K562 (cell line): ENCODE measurements at regions not wholly inside any gene's neighbourhood (a gene's known extent, or its start where the extent isn't known, plus 50 kb on each side); places are given as distances from the start of the nearest gene placed in this dataset.

Source experiments
- ATAC-seq: fragments of 200-7000 bp; cut with Tn5 transposase; 3 replicates; pipeline ENCODE4 v1.9.1; 2020; ENCODE audit warnings: moderate library complexity
- BruUV-seq: library from RNA; stranded (reverse); fragments of 400-500 nt; replicated peaks from 2 replicates; lab custom pipeline; 2021; lab: Mats Ljungman, UMichigan
- CTCF ChIA-PET: fragments of 300-600 bp; formaldehyde crosslinking; extraction: SDS; loops from one replicate; lab custom pipeline; 2021; ENCODE audit warnings: low intra/inter-chr PET ratio; lab: Yijun Ruan, JAX
- POLR2A ChIA-PET: fragments of 300-600, 350-650 bp; sonication (Branson Sonifier 250); formaldehyde crosslinking; extraction: SDS; loops from one replicate; lab custom pipeline; 2021; ENCODE audit warnings: antibody characterized with exemption, inconsistent platforms; lab: Yijun Ruan, JAX
- DNase-seq, 4 experiments: peaks; one replicate each; pipeline versions ENCODE4 v3.0.0 to v3.0.0-alpha.2; 2011 to 2018; ENCODE audit warnings: low spot score in 3 of 4, mixed read lengths in 3 of 4; ENCODE audit errors: extremely low read depth in 1 of 4
- FAIRE-seq: peaks from 2 replicates; lab custom pipeline; 2011; peaks lifted over from hg19 to GRCh38; lab: Jason Lieb, UNC
- H2AFZ ChIP-seq: 2 replicates; pipeline ENCODE4 v1.6.0; 2011; ENCODE audit warnings: low read depth, low read length, control low read depth, inconsistent platforms
- H3K27ac ChIP-seq: fragments of 200-600 bp; 3 replicates; pipeline ENCODE4 v1.8.0; 2011; ENCODE audit warnings: low read depth, mild to moderate bottlenecking, control low read depth, inconsistent platforms, low read length, moderate library complexity, mixed read lengths; ENCODE audit errors: extremely low read depth
- H3K27me3 ChIP-seq, 2 experiments: fragments of 300-600 bp in 1 of 2; 2 replicates in 1 of 2; 3 replicates in 1 of 2; pipeline versions ENCODE4 v1.6.0 to v1.8.0; 2011; ENCODE audit warnings: inconsistent platforms in 2 of 2, low read length in 2 of 2, mild to moderate bottlenecking in 1 of 2, mixed read lengths in 1 of 2, moderate library complexity in 1 of 2; ENCODE audit not compliant: control insufficient read depth in 2 of 2, insufficient read depth in 2 of 2
- H3K36me3 ChIP-seq: fragments of 300-600 bp; 3 replicates; pipeline ENCODE4 v1.8.0; 2011; ENCODE audit warnings: mild to moderate bottlenecking, low read length, inconsistent platforms; ENCODE audit not compliant: control insufficient read depth, insufficient read depth
- H3K4me1 ChIP-seq, 2 experiments: fragments of 200-600 bp in 1 of 2; replicated peaks in 1 of 2; 2 replicates in 1 of 2; 3 replicates in 1 of 2; pipeline versions ENCODE4 v1.5.1 to v1.8.0; 2011; ENCODE audit warnings: inconsistent platforms in 2 of 2, low read length in 2 of 2, mild to moderate bottlenecking in 1 of 2, mixed read lengths in 1 of 2, moderate library complexity in 1 of 2; ENCODE audit not compliant: control insufficient read depth in 2 of 2, insufficient read depth in 2 of 2
- H3K4me2 ChIP-seq: 2 replicates; pipeline ENCODE4 v1.6.1; 2011; ENCODE audit warnings: low read length, control low read depth, inconsistent platforms, mixed read lengths; ENCODE audit not compliant: insufficient read depth
- H3K4me3 ChIP-seq: fragments of 200-600 bp; sonication (generic), shearing (Covaris generic); 2 replicates; pipeline ENCODE4 v1.5.1; 2016; ENCODE audit warnings: control low read depth, inconsistent platforms
- H3K79me2 ChIP-seq: fragments of 200-600 bp; 3 replicates; pipeline ENCODE4 v1.8.0; 2011; ENCODE audit warnings: low read length, inconsistent platforms; ENCODE audit not compliant: control insufficient read depth, insufficient read depth
- H3K9ac ChIP-seq, 2 experiments: 2 replicates each; pipeline versions ENCODE4 v1.6.0 to v1.6.1; 2011; ENCODE audit warnings: low read depth in 2 of 2, low read length in 2 of 2, control low read depth in 1 of 2, inconsistent platforms in 1 of 2, mild to moderate bottlenecking in 1 of 2, mixed read lengths in 1 of 2; ENCODE audit not compliant: insufficient read depth in 1 of 2
- H3K9me1 ChIP-seq: one replicate; pipeline ENCODE4 v1.6.0; 2011; ENCODE audit warnings: inconsistent platforms, mild to moderate bottlenecking, low read length, moderate library complexity; ENCODE audit not compliant: control insufficient read depth, insufficient read depth
- H3K9me3 ChIP-seq: replicated peaks from 2 replicates; pipeline ENCODE4 v1.5.1; 2011; ENCODE audit warnings: low read depth, low read length, inconsistent platforms; ENCODE audit not compliant: control insufficient read depth, insufficient read depth
- H4K20me1 ChIP-seq: replicated peaks from 2 replicates; pipeline ENCODE4 v1.6.1; 2011; ENCODE audit warnings: low read length, inconsistent platforms, mixed read lengths; ENCODE audit not compliant: control insufficient read depth, insufficient read depth
- CREB3L1 ChIP-seq: fragments of 450-650 bp; IDR thresholded peaks from 2 replicates; pipeline ENCODE4 v1.6.1; 2014; ENCODE audit warnings: low read depth, mild to moderate bottlenecking, moderate library complexity, borderline replicate concordance
- DLX4 ChIP-seq: fragments of 250-450 bp; sonication (Bioruptor Pico); IDR thresholded peaks from 2 replicates; pipeline ENCODE4 v1.6.1; 2021; ENCODE audit warnings: mild to moderate bottlenecking
- E2F8 ChIP-seq: fragments of 450-650 bp; IDR thresholded peaks from 2 replicates; pipeline ENCODE4 v1.7.1; 2018; ENCODE audit warnings: mild to moderate bottlenecking, low read depth; ENCODE audit not compliant: partially characterized antibody
- LCOR ChIP-seq: sonication (generic); formaldehyde crosslinking; IDR thresholded peaks from 2 replicates; pipeline ENCODE4 v1.8.0; 2022; ENCODE audit warnings: mild to moderate bottlenecking, missing genetic modification reagents
- MITF ChIP-seq: IDR thresholded peaks from 2 replicates; pipeline ENCODE4 v1.6.1; 2014; ENCODE audit warnings: antibody characterized with exemption
- PML ChIP-seq: IDR thresholded peaks from 2 replicates; pipeline ENCODE4 v1.6.1; 2012; ENCODE audit warnings: low read length, inconsistent platforms
- SNRNP70 ChIP-seq: fragments of 200-400 bp; formaldehyde crosslinking; optimal IDR thresholded peaks from 2 replicates; pipeline ENCODE3; 2017; ENCODE audit warnings: low read depth, low read length
- ZFP1 ChIP-seq: fragments of 450-650 bp; formaldehyde crosslinking; IDR thresholded peaks from 2 replicates; pipeline ENCODE4 v1.4.0; 2020; ENCODE audit warnings: mild to moderate bottlenecking, mixed read lengths
- WGBS: fragments of 100-300 bp; shearing (Covaris generic); methylation state at CpG from one replicate; pipeline ENCODE4 v1.1.6; 2016; ENCODE audit warnings: low coverage, mixed read lengths; ENCODE audit not compliant: insufficient coverage; ENCODE audit errors: missing lambda C conversion rate; 5-methylcytosine and 5-hydroxymethylcytosine counted together
- in situ Hi-C: fragments of 300-500 bp; cut with MboI; formaldehyde crosslinking; loops from 4 replicates; pipeline ENCODE4 v1.15.0; 2018; ENCODE audit warnings: inconsistent platforms, mixed read lengths
- intact Hi-C: fragments of 100-400 bp; cut with micrococcal nuclease; formaldehyde crosslinking; loops from 2 replicates; pipeline ENCODE4 v1.14.2; 2022

GRCh38 chr9:118444403-118444802, 740.2 kb downstream of the TLR4 start:
- H3K79me2 ChIP-seq = no peaks in the 10 kb centered on the region
- no peak overlapping the region for H3K4me2 ChIP-seq
- H3K9me1 ChIP-seq = no peaks in the 10 kb centered on the region
- no peak overlapping the region for H2AFZ ChIP-seq
- 0% methylated on average over 5 of the region's 5 CpGs for WGBS
- H3K4me3 ChIP-seq = no peak overlapping the region
- DNase-seq = no peak
- no peaks in the 10 kb centered on the region for H4K20me1 ChIP-seq
- no peak for FAIRE-seq
- H3K36me3 ChIP-seq = no peaks in the 10 kb centered on the region
- no peaks in the 10 kb centered on the region for H3K4me1 ChIP-seq
- ATAC-seq = no peak
- POLR2A ChIA-PET = no interaction called here
- intact Hi-C loops = no loop called here
- CTCF ChIA-PET = no interaction called here
- H3K27me3 ChIP-seq = no peaks in the 10 kb centered on the region
- no peaks in the 10 kb centered on the region; the same call in 1 of the 2 replicates for H3K9me3 ChIP-seq
- in situ Hi-C loops = no loop called here
- no peak overlapping the region for H3K9ac ChIP-seq
- TF ChIP-seq E2F8 (no peak), ZFP1 (CRISPR knock-in tag) (no peak), DLX4 (CRISPR knock-in tag) (no peak), PML (no peak), LCOR (CRISPR knock-in tag) (no peak), MITF (no peak), SNRNP70 (no peak), CREB3L1 (no peak)
- H3K27ac ChIP-seq = no peak overlapping the region
- BruUV-seq = no TSS peak
